ENCODE measurements at regions not wholly inside any gene's neighbourhood (a gene's known extent, or its start where the extent isn't known, plus 50 kb on each side); places are given as distances from the start of the nearest gene placed in this dataset.

DNA sequence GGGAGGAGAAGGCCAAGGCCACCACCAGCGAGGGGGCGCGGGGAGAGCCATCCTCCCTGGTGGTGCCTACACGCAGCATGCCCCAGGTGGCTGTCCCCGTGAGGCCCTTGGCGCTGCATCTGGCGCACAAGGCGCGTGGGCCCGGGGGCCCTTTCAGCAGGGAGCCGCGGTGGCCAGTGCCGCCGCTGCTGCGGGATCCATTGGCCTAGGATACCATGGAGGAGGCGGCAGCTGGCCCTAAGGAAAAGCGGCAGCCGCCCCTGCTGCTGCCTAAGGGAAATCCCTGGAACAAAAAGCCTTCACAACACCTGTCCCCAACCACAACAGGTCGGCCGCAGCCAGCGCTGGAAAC, 1059.6 kb downstream of the TECRL start:
- TF ChIP-seq POLR2A (IDR thresholded peaks at IDR 0.05; ENCODE audit: low read depth, low read length): no peak
- FAIRE-seq: no peak
- DNase-seq (ENCODE audit: insufficient read length, low spot score): no peak

DNA sequence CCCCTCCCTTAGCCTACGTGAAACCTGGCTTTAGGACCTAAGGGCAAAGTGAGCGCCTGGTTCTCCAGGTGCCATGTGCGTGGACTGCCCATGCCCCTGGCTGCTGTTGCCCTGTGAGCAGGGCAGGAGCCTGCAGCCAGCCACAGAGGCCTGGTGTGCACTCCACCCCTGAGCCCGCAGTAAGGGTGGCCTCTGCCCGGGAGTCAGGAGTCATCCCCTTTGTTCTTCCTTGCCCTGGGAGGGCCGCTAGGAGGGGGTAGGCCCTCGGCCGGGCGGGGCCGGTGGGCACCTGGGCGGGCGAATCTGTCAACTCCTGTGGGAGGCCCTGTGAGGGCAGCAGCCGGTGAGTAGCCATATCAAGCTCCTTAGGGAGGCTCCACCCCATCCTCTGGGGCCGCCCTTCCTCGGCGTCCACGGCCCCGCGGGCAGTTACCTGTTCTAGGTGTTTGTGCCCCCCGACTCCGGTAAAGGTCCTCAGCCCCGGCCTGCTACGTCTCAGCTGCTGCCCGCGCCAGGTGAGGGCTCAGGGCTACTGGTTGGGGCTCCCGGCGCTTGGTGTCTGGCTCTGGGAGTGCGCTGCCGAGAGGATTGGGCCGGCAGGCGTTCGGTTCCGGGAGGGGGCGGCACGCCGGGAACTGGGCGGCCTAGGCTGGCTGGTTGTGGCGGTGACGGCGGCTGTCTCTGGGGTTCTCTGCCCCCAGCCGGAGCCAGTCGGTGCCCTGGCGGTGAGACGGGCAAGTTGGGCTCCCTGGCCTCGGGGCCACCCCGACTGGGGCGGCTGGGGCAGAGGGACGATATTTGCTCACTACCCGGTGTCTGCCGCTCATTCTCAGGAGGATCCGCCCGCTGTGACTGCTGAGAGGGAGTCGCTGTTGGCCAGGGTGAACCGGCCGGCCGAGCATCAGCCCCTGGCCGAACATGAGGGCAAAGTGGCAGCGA, 1060.2 kb downstream of the TECRL start:
- no peak for FAIRE-seq
- TF ChIP-seq POLR2A (IDR thresholded peaks at IDR 0.05; ENCODE audit: low read depth, low read length): no peak
- DNase-seq (ENCODE audit: insufficient read length, low spot score): no peak

DNA sequence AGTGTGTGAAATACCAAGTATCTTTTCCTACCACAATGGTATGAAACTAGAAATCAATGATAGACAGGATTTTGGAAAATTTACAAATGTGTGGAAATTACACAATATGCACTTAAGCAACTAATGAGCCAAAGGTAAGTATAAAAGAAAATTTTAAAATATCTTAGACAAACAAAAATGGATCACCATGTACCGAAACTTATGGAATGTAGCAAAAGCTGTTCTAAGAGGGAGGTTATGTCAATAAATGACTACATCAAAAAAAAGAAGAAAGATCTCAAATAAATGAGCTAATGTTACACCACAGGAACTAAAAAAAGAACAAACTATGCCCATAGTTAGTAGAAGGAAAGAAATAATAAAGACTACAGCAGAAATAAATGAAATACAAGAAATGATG, 1084.1 kb downstream of the TECRL start:
- no peak for FAIRE-seq
- no peak for DNase-seq (ENCODE audit: insufficient read length, low spot score)
- TF ChIP-seq POLR2A (IDR thresholded peaks at IDR 0.05; ENCODE audit: low read depth, low read length): no peak

DNA sequence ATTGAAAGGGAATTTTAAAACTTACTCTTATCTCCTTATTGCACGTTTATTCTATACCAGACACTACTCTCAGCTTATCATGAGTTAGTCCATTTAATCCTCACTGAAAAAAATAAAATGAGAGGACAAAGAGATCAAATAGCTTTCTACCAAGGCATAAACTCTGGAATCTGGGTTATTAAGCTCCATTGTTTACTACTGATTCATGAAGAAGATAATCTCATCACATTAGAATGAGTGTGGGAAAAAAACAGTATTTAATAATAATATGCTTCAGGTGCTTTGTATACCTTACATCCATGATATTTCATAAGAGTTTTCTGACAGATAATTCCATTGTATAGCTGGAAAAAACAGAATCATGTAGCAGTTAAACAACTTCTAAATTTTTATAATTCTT, 1092.6 kb downstream of the TECRL start:
- FAIRE-seq: no peak
- TF ChIP-seq POLR2A (IDR thresholded peaks at IDR 0.05; ENCODE audit: low read depth, low read length): no peak
- no peak for DNase-seq (ENCODE audit: insufficient read length, low spot score)

DNA sequence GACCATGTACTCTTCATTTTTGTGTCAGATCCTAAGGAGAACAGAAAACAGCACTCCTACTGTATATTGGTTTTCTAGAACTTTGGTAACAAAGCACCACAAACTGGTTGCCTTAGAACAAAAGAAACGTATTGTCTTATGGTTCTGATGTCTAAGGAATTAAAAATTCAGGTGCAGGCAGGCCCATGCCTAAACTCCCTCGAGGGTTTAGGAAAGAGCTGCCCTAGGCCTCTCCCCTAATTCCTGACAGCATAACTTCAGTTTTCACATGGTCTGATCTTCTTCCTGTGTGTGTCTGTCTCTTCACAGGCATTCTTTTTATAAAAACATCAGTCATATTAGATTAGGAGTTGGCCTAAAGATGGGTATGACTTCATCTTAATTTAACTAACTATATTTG, 1093.6 kb downstream of the TECRL start:
- DNase-seq (ENCODE audit: insufficient read length, low spot score): no peak
- no peak for TF ChIP-seq POLR2A (IDR thresholded peaks at IDR 0.05; ENCODE audit: low read depth, low read length)
- no peak for FAIRE-seq

DNA sequence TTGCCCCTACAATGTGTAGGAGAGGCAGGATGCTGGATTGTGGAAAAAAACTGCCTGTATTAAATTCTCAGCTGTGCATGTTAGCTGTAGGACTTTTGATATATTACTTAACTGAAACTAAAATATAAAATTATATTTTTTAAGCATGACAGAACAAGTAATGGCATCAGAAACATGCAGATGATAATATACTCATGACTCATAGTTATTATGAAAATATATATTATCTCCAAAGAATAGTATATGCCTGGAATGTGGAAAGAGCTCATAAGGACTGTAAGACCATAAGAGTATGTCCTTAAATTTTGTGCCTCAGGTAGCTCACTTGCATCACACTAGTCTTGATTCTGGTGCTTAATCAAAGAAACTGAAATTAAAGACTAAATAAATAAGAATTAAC, 1100.6 kb downstream of the TECRL start:
- no peak for DNase-seq (ENCODE audit: insufficient read length, low spot score)
- no peak for FAIRE-seq
- TF ChIP-seq POLR2A (IDR thresholded peaks at IDR 0.05; ENCODE audit: low read depth, low read length): no peak

DNA sequence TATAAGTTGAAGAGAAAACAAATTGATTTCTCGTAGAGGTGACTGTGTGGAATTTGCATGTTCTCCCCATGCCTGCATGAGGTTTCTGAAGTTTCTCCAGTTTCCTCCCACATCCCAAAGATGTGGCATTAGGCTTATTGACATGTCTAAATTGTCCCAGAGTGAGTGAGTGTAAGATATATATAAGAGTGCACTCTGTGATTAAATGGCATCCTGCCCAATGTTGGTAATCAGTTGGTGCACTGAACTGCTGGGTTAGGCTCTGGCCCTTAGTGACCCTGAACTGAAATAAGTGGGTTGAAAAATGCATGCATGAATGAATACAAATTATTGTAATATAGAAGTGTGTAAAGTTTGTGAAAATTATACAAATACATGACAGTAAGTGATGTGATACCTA, 1106.5 kb downstream of the TECRL start:
- TF ChIP-seq POLR2A (IDR thresholded peaks at IDR 0.05; ENCODE audit: low read depth, low read length): no peak
- FAIRE-seq (no peak), DNase-seq (ENCODE audit: insufficient read length, low spot score) (no peak)

DNA sequence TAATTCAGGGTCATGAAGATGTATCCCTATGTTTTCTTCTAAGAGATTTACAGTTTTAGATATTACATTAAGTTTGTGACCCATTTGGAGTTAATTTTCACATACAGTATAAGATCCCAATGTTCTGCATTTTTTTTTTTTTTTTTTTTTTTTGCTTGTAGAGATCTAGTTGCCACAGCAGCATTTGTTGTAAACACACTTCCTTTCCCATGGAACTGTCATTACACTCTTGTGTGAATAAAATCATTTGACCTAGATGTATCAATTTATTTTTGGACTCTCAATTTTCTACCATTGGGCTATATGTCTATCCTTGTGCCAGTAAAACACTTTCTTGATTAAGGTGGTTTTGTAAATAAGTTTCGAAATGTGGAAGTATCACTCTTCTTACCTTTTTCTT, 1107.2 kb downstream of the TECRL start:
- DNase-seq (ENCODE audit: insufficient read length, low spot score) (no peak), FAIRE-seq (no peak)
- TF ChIP-seq POLR2A (IDR thresholded peaks at IDR 0.05; ENCODE audit: low read depth, low read length): no peak

DNA sequence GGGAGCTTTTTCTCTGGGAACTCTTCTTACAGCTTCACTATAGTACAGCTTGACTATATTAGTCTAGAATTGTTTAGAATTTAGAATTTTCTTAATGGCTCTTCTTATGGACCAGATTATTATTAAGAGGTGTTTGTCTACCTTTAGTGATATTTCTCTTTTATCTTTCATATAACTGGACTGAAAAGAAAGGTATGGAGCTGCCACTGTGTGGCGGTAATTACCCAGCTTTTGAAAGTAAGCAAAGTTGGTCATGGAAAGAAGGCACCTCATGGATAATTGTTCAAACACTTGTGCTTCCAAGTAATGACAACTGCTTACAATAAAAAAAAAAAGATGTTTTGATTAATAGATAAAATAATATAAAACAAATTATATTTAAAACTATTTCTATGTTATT, 1112.5 kb downstream of the TECRL start:
- no peak for FAIRE-seq
- TF ChIP-seq POLR2A (IDR thresholded peaks at IDR 0.05; ENCODE audit: low read depth, low read length): no peak
- DNase-seq (ENCODE audit: insufficient read length, low spot score): no peak

DNA sequence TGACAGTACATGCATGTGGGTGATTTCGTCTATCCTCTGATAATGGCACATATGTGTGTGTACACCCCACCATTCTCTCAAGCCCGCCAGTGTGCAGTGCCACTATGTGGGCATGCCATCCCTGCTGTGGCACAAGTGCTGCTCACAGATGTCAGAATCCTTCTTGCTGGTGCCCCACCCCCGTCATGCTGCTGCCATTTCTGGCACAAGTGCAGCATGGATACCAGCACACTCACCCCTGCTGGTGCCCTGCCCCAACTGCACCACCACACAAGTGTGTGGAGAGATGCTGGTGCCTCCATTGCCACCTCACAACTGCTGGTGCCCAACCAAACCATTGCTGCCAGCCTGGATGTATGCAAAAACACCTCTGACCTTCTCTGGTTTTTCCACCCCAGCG, 1133.8 kb downstream of the TECRL start:
- no peak for DNase-seq (ENCODE audit: insufficient read length, low spot score)
- TF ChIP-seq POLR2A (IDR thresholded peaks at IDR 0.05; ENCODE audit: low read depth, low read length): no peak
- no peak for FAIRE-seq

DNA sequence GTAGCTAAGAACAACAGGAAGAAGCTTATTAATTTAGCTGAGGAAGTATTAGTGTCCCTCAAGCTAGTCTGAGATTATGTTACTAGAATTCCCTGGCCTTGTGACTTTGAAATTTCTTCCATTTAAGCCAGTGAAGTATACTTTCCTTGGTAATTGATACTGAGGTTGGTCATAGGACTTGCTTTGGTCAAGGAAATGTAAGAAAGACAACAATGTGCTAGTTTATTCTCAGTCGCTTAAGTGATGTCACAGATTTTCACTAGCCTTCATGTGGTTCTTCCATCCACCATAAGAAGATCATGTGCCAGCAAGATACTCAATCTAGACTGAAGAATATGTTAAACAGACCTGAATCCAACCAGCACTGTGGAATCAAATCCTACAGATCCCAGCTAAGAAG, 1140.1 kb downstream of the TECRL start:
- no peak for TF ChIP-seq POLR2A (IDR thresholded peaks at IDR 0.05; ENCODE audit: low read depth, low read length)
- DNase-seq (ENCODE audit: insufficient read length, low spot score) (no peak), FAIRE-seq (no peak)

DNA sequence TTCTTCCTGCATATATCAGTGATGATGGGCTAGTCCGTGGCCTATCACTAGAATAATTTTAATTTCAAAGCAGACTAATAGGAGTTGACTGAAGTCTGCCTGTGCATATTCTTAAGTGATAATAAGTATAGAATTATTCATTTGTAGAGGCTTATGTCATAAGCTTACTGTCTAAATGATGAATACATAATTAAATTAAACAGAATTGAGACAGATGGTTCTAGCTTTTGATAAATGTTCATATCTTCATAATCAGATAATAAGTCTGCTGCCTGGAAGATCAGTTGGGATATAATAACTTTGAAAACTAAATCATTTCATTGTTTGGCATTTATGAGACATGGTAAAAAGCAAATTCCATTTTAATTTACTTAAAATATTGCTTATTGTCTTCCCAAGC, 1175.6 kb downstream of the TECRL start:
- DNase-seq (ENCODE audit: insufficient read length, low spot score) (no peak), FAIRE-seq (no peak)
- no peak for TF ChIP-seq POLR2A (IDR thresholded peaks at IDR 0.05; ENCODE audit: low read depth, low read length)

DNA sequence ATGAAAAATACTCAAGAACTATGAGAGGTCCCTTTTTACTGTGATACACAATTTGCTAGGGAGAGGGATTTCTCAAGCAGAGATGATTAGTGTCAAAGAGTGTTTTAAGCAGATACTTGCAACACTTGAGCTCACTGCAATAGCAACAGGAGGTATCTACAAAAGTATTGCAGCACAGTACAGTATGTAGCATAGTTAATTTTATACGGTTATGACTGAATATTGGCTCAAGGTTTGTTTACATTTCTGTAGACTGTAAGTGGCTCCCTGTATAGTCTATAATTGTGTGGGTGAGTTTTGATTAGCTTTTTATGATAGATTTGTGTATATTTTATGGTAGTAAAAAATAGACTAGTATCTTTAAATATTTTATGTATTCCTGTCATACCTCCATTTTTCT, 1177.2 kb downstream of the TECRL start:
- FAIRE-seq (no peak), DNase-seq (ENCODE audit: insufficient read length, low spot score) (no peak)
- no peak for TF ChIP-seq POLR2A (IDR thresholded peaks at IDR 0.05; ENCODE audit: low read depth, low read length)

DNA sequence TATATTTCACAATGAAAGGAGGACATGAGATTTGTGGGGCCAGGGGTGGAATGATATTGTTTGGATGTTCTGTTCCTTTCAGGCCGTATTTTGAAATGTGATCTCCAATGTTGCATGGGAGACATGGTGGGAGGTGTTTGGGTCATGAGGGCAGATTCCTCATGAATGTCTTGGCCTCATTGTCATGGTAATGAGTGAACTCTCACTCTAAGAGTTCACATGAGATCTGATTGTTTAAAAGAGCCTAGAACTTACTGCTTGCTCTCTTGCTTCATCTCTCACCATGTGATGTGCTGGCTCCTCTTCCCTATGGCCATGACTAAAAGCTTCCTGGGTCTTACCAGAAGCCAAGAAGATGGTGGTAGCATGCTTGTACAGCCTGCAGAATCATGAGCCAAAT, 1183.0 kb downstream of the TECRL start:
- no peak for DNase-seq (ENCODE audit: insufficient read length, low spot score)
- TF ChIP-seq POLR2A (IDR thresholded peaks at IDR 0.05; ENCODE audit: low read depth, low read length): no peak
- FAIRE-seq: no peak

DNA sequence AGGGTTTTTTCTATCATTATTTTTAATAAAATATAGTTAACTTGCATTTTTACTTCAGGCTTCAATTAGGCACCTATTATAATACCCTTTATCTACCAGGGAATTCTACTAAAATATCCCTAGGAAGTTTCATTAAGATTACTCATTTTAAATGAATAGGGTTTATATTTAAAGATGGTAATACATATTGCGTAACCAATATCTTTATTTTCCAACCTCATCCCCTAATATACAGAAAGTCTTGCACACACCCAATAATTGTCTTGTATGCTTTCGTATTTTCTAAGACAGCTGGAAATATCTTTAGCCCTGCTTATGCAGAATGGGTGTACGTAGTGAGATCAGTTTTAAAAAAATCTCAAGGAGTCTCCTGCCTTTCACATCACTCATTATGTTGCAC, 1186.8 kb downstream of the TECRL start:
- FAIRE-seq (no peak), DNase-seq (ENCODE audit: insufficient read length, low spot score) (no peak)
- no peak for TF ChIP-seq POLR2A (IDR thresholded peaks at IDR 0.05; ENCODE audit: low read depth, low read length)
